Type B pancreatic cell (in vitro differentiated cells): ENCODE measurements at regions not wholly inside any gene's neighbourhood (a gene's known extent, or its start where the extent isn't known, plus 50 kb on each side); places are given as distances from the start of the nearest gene placed in this dataset.

ENCODE experiments used
- DNase-seq: peaks from one replicate; pipeline ENCODE4 v3.0.0; 2021; ENCODE audit warnings: mixed read lengths; ENCODE audit not compliant: unreplicated experiment; ENCODE audit errors: extremely low spot score
- H3K27ac Mint-ChIP-seq: 2 replicates; pipeline ENCODE4 v1.8.0; 2021; ENCODE audit warnings: mild to moderate bottlenecking, mixed read lengths
- H3K27me3 Mint-ChIP-seq: 2 replicates; pipeline ENCODE4 v1.8.0; 2021; ENCODE audit warnings: mixed read lengths
- H3K36me3 Mint-ChIP-seq: 2 replicates; pipeline ENCODE4 v1.8.0; 2021; ENCODE audit warnings: mixed read lengths
- H3K4me1 Mint-ChIP-seq: one replicate; pipeline ENCODE4 v1.8.0; 2021; ENCODE audit warnings: mixed read lengths; ENCODE audit not compliant: unreplicated experiment
- H3K4me3 Mint-ChIP-seq: 2 replicates; pipeline ENCODE4 v1.8.0; 2021; ENCODE audit warnings: mild to moderate bottlenecking, mixed read lengths
- H3K9me3 Mint-ChIP-seq: 2 replicates; pipeline ENCODE4 v1.8.0; 2021; ENCODE audit warnings: mixed read lengths
- CTCF ChIP-seq: fragments of 200-600 bp; sonication (generic); conservative IDR thresholded peaks from 2 replicates; pipeline ENCODE4 v1.5.0; 2021; ENCODE audit warnings: antibody characterized with exemption, mild to moderate bottlenecking

- H3K36me3 Mint-ChIP-seq = peaks cover 4% of the 10 kb centered on the region
- H3K27me3 Mint-ChIP-seq = no peaks in the 10 kb centered on the region
- no peak for TF ChIP-seq CTCF
- H3K4me3 Mint-ChIP-seq = no peak overlapping the region
- DNase-seq = no peak
- peaks cover 5% of the 10 kb centered on the region for H3K9me3 Mint-ChIP-seq
- no peak overlapping the region for H3K27ac Mint-ChIP-seq
- H3K4me1 Mint-ChIP-seq = no peaks in the 10 kb centered on the region
Observed at GRCh38 chr12:23169012-23169695, 544.2 kb downstream of the ETNK1 start.

- Mint-ChIP-seq H3K4me1 (no peaks in the 10 kb centered on the region), H3K9me3 (peaks cover 5% of the 10 kb centered on the region), H3K36me3 (peaks cover 5% of the 10 kb centered on the region), H3K27me3 (no peaks in the 10 kb centered on the region), H3K4me3 (no peak overlapping the region), H3K27ac (no peak overlapping the region)
- no peak for DNase-seq
- TF ChIP-seq CTCF = no peak
Observed at GRCh38 chr12:23169696-23170013, 544.7 kb downstream of the ETNK1 start.

GRCh38 chr12:23174917-23175316 lies 549.9 kb downstream of the ETNK1 start:
- Mint-ChIP-seq H3K27me3 (peaks cover 2% of the 10 kb centered on the region), H3K27ac (no peak overlapping the region), H3K4me3 (no peak overlapping the region), H3K9me3 (no peaks in the 10 kb centered on the region), H3K36me3 (peaks cover 5% of the 10 kb centered on the region), H3K4me1 (no peaks in the 10 kb centered on the region)
- TF ChIP-seq CTCF = no peak
- no peak for DNase-seq

GRCh38 chr12:23185346-23185745 lies 560.4 kb downstream of the ETNK1 start:
- Mint-ChIP-seq H3K27me3 (peaks cover 8% of the 10 kb centered on the region), H3K4me3 (no peak overlapping the region), H3K9me3 (no peaks in the 10 kb centered on the region), H3K36me3 (no peaks in the 10 kb centered on the region), H3K4me1 (no peaks in the 10 kb centered on the region), H3K27ac (no peak overlapping the region)
- no peak for DNase-seq
- TF ChIP-seq CTCF = no peak

GRCh38 chr12:23186950-23187349 lies 562.0 kb downstream of the ETNK1 start:
- no peak overlapping the region for H3K27ac Mint-ChIP-seq
- no peak for TF ChIP-seq CTCF
- H3K27me3 Mint-ChIP-seq = peaks cover 8% of the 10 kb centered on the region
- no peak overlapping the region for H3K4me3 Mint-ChIP-seq
- no peaks in the 10 kb centered on the region for H3K36me3 Mint-ChIP-seq
- H3K9me3 Mint-ChIP-seq = no peaks in the 10 kb centered on the region
- no peak for DNase-seq
- no peaks in the 10 kb centered on the region for H3K4me1 Mint-ChIP-seq

- no peaks in the 10 kb centered on the region for H3K9me3 Mint-ChIP-seq
- peaks cover 21% of the 10 kb centered on the region for H3K27me3 Mint-ChIP-seq
- H3K27ac Mint-ChIP-seq = no peak overlapping the region
- DNase-seq = no peak
- H3K4me1 Mint-ChIP-seq = no peaks in the 10 kb centered on the region
- H3K36me3 Mint-ChIP-seq = no peaks in the 10 kb centered on the region
- H3K4me3 Mint-ChIP-seq = no peak overlapping the region
- TF ChIP-seq CTCF = no peak
Observed at GRCh38 chr12:23193552-23193951, 568.6 kb downstream of the ETNK1 start.
